H9 (cell line): ENCODE measurements at regions not wholly inside any gene's neighbourhood (a gene's known extent, or its start where the extent isn't known, plus 50 kb on each side); places are given as distances from the start of the nearest gene placed in this dataset.

ENCODE experiments used
- DNase-seq: peaks from one replicate; pipeline ENCODE4 v3.0.0-alpha.2; 2017
- H2AFZ ChIP-seq: one replicate; pipeline ENCODE4 v1.6.1; 2013; ENCODE audit warnings: mild to moderate bottlenecking, low read length, control low read depth, moderate library complexity
- H2AK5ac ChIP-seq: 2 replicates; pipeline ENCODE4 v1.6.1; 2013; ENCODE audit warnings: low read length, control low read depth, mixed read lengths; ENCODE audit not compliant: insufficient read length
- H2BK120ac ChIP-seq: one replicate; pipeline ENCODE4 v1.6.1; 2013; ENCODE audit warnings: low read depth, mild to moderate bottlenecking, low read length, control low read depth, inconsistent platforms; ENCODE audit not compliant: poor library complexity, severe bottlenecking
- H2BK12ac ChIP-seq: 2 replicates; pipeline ENCODE4 v1.6.1; 2013; ENCODE audit warnings: low read length, control low read depth, mixed read lengths, low read depth; ENCODE audit not compliant: insufficient read length
- H2BK15ac ChIP-seq: 2 replicates; pipeline ENCODE4 v1.6.1; 2013; ENCODE audit warnings: low read depth, low read length, control low read depth
- H2BK20ac ChIP-seq: one replicate; pipeline ENCODE4 v1.6.1; 2013; ENCODE audit warnings: low read depth, mild to moderate bottlenecking, low read length, control low read depth, inconsistent platforms; ENCODE audit not compliant: poor library complexity, severe bottlenecking
- H2BK5ac ChIP-seq: 2 replicates; pipeline ENCODE4 v1.6.1; 2013; ENCODE audit warnings: low read length, control low read depth, mixed read lengths; ENCODE audit not compliant: insufficient read length
- H3K14ac ChIP-seq: 2 replicates; pipeline ENCODE4 v1.6.1; 2013; ENCODE audit warnings: low read length, control low read depth; ENCODE audit not compliant: insufficient read depth
- H3K18ac ChIP-seq: 2 replicates; pipeline ENCODE4 v1.6.1; 2013; ENCODE audit warnings: low read depth, mild to moderate bottlenecking, mixed read lengths, low read length, control low read depth; ENCODE audit not compliant: insufficient read length
- H3K23ac ChIP-seq: 2 replicates; pipeline ENCODE4 v1.6.1; 2013; ENCODE audit warnings: low read length, control low read depth, mixed read lengths, low read depth; ENCODE audit not compliant: insufficient read length
- H3K23me2 ChIP-seq: 2 replicates; pipeline ENCODE4 v1.6.1; 2013; ENCODE audit warnings: low read depth, mild to moderate bottlenecking, mixed read lengths, low read length, control low read depth; ENCODE audit not compliant: insufficient read length, poor library complexity, severe bottlenecking
- H3K27ac ChIP-seq: 2 replicates; pipeline ENCODE4 v1.5.1; 2013; ENCODE audit warnings: low read length, control low read depth, mixed read lengths, low read depth; ENCODE audit not compliant: insufficient read length
- H3K27me3 ChIP-seq: 2 replicates; pipeline ENCODE4 v1.6.1; 2013; ENCODE audit warnings: low read length, control low read depth, inconsistent platforms; ENCODE audit not compliant: insufficient read depth
- H3K4ac ChIP-seq: 2 replicates; pipeline ENCODE4 v1.6.1; 2013; ENCODE audit warnings: low read depth, mild to moderate bottlenecking, control low read depth, inconsistent platforms, low read length, moderate library complexity
- H3K4me1 ChIP-seq: 2 replicates; pipeline ENCODE4 v1.6.1; 2013; ENCODE audit warnings: low read length, control low read depth, inconsistent platforms; ENCODE audit not compliant: insufficient read depth
- H3K4me2 ChIP-seq: 2 replicates; pipeline ENCODE4 v1.6.1; 2013; ENCODE audit warnings: low read length, control low read depth, mixed read lengths; ENCODE audit not compliant: insufficient read length, insufficient read depth
- H3K56ac ChIP-seq: 2 replicates; pipeline ENCODE4 v1.6.1; 2013; ENCODE audit warnings: low read depth, mild to moderate bottlenecking, mixed read lengths, low read length, control low read depth; ENCODE audit not compliant: insufficient read length
- H3K79me1 ChIP-seq: 2 replicates; pipeline ENCODE4 v1.6.1; 2013; ENCODE audit warnings: low read depth, mild to moderate bottlenecking, moderate library complexity, low read length, control low read depth, inconsistent platforms; ENCODE audit not compliant: insufficient read depth, poor library complexity, severe bottlenecking
- H3K79me2 ChIP-seq: 2 replicates; pipeline ENCODE4 v1.6.1; 2013; ENCODE audit warnings: low read length, control low read depth, inconsistent platforms; ENCODE audit not compliant: insufficient read depth
- H3K9ac ChIP-seq: 2 replicates; pipeline ENCODE4 v1.6.1; 2013; ENCODE audit warnings: low read length, control low read depth, mixed read lengths; ENCODE audit not compliant: insufficient read length; ENCODE audit errors: extremely low read depth
- H3K9me3 ChIP-seq: one replicate; pipeline ENCODE4 v1.6.1; 2013; ENCODE audit warnings: low read depth, low read length, inconsistent platforms; ENCODE audit not compliant: control insufficient read depth
- H3T11ph ChIP-seq: one replicate; pipeline ENCODE4 v1.6.1; 2013; ENCODE audit warnings: mild to moderate bottlenecking, low read length, control low read depth, inconsistent platforms
- H4K20me1 ChIP-seq: one replicate; pipeline ENCODE4 v1.6.1; 2013; ENCODE audit not compliant: control insufficient read depth, insufficient read length, insufficient read depth
- H4K5ac ChIP-seq: 2 replicates; pipeline ENCODE4 v1.6.1; 2013; ENCODE audit warnings: low read depth, mild to moderate bottlenecking, mixed read lengths, low read length, control low read depth; ENCODE audit not compliant: insufficient read length
- H4K8ac ChIP-seq: replicated peaks from 2 replicates; pipeline ENCODE4 v1.6.1; 2013; ENCODE audit warnings: low read length, control low read depth, mixed read lengths, low read depth; ENCODE audit not compliant: insufficient read length
- H4K91ac ChIP-seq: 2 replicates; pipeline ENCODE4 v1.6.1; 2013; ENCODE audit warnings: low read depth, mild to moderate bottlenecking, moderate library complexity, mixed read lengths, low read length, control low read depth; ENCODE audit not compliant: insufficient read length
- H3K27ac Mint-ChIP-seq, 3 experiments: 2 replicates in 2 of 3; 3 replicates in 1 of 3; pipeline ENCODE4 v1.8.0; 2020 to 2021; ENCODE audit warnings: mixed read lengths in 3 of 3, mild to moderate bottlenecking in 1 of 3, moderate library complexity in 1 of 3
- H3K27me3 Mint-ChIP-seq: 2 replicates; pipeline ENCODE4 v1.8.0; 2021; ENCODE audit warnings: low read depth, mild to moderate bottlenecking, moderate library complexity, mixed read lengths
- H3K36me3 Mint-ChIP-seq, 3 experiments: 2 replicates in 2 of 3; 3 replicates in 1 of 3; pipeline ENCODE4 v1.8.0; 2020 to 2021; ENCODE audit warnings: low read depth in 3 of 3, mixed read lengths in 3 of 3; ENCODE audit not compliant: insufficient read depth in 1 of 3
- H3K4me1 Mint-ChIP-seq, 2 experiments: 2 replicates each; pipeline ENCODE4 v1.8.0; 2020; ENCODE audit warnings: mixed read lengths in 2 of 2
- H3K4me3 Mint-ChIP-seq, 2 experiments: 2 replicates in 1 of 2; 3 replicates in 1 of 2; pipeline ENCODE4 v1.8.0; 2020 to 2021; ENCODE audit warnings: mild to moderate bottlenecking in 2 of 2, mixed read lengths in 2 of 2, moderate library complexity in 1 of 2
- H3K9me3 Mint-ChIP-seq, 2 experiments: 2 replicates in 1 of 2; 3 replicates in 1 of 2; pipeline ENCODE4 v1.8.0; 2020; ENCODE audit warnings: mild to moderate bottlenecking in 2 of 2, mixed read lengths in 2 of 2, moderate library complexity in 1 of 2
- WGBS: extraction: QIAGEN DNeasy Blood & Tissue Kit; methylation state at CpG from one replicate; pipeline ENCODE4 v1.1.7; 2013; ENCODE audit warnings: missing lambda C conversion rate, low lambda C conversion rate, mixed read lengths; ENCODE audit not compliant: insufficient read length; ENCODE audit errors: extremely low coverage; 5-methylcytosine and 5-hydroxymethylcytosine counted together
- TF ChIP-seq, protein P1 (sequence below): fragments of 200-600 bp; sonication (generic); conservative IDR thresholded peaks from 3 replicates; pipeline ENCODE4 v1.8.0; 2021; ENCODE audit warnings: antibody characterized with exemption, mild to moderate bottlenecking

DNA sequence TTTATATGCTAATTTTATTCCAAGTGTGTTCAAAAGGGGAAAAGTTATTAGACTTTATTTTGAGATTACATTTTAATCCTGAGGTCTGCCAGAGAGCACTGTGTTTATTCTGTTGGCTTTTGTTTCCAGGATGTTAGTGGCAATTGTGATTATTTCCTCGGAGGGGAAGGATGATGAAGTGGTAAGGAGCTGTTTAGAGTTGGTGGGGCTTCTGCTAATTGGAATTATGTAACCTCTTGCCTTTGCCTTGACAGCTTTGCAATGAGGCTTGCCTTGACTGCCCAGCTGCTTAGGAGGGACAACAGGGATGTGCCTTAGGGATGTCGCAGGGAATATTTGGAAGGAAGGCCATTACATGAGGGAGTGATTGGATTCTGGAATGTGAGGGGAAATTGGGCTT is 89.7 kb upstream of the E2F8 start:
- H4K8ac ChIP-seq: no peak overlapping the region
- no peak for DNase-seq
- Mint-ChIP-seq H3K27ac (no peak overlapping the region), H3K36me3 (no peaks in the 10 kb centered on the region), H3K4me1 (no peaks in the 10 kb centered on the region), H3K27me3 (peaks cover 11% of the 10 kb centered on the region), H3K4me3 (no peak overlapping the region), H3K9me3 (no peaks in the 10 kb centered on the region)
- H3K27me3 ChIP-seq: no peaks in the 10 kb centered on the region
- no peak overlapping the region for H2BK5ac ChIP-seq
- TF ChIP-seq, protein P1, sequence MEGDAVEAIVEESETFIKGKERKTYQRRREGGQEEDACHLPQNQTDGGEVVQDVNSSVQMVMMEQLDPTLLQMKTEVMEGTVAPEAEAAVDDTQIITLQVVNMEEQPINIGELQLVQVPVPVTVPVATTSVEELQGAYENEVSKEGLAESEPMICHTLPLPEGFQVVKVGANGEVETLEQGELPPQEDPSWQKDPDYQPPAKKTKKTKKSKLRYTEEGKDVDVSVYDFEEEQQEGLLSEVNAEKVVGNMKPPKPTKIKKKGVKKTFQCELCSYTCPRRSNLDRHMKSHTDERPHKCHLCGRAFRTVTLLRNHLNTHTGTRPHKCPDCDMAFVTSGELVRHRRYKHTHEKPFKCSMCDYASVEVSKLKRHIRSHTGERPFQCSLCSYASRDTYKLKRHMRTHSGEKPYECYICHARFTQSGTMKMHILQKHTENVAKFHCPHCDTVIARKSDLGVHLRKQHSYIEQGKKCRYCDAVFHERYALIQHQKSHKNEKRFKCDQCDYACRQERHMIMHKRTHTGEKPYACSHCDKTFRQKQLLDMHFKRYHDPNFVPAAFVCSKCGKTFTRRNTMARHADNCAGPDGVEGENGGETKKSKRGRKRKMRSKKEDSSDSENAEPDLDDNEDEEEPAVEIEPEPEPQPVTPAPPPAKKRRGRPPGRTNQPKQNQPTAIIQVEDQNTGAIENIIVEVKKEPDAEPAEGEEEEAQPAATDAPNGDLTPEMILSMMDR: no peak
- no peaks in the 10 kb centered on the region for H3K23me2 ChIP-seq
- H3K18ac ChIP-seq: no peak overlapping the region
- no peak overlapping the region for H3K9ac ChIP-seq
- H3K79me2 ChIP-seq: no peaks in the 10 kb centered on the region
- no peak overlapping the region for H4K5ac ChIP-seq
- H3K14ac ChIP-seq: no peak overlapping the region
- no peak overlapping the region for H3T11ph ChIP-seq
- H2BK15ac ChIP-seq: no peak overlapping the region
- H3K4me2 ChIP-seq: no peak overlapping the region
- no peak overlapping the region for H2AK5ac ChIP-seq
- no peak overlapping the region for H4K91ac ChIP-seq
- no peak overlapping the region for H2BK12ac ChIP-seq
- H3K56ac ChIP-seq: no peak overlapping the region
- H3K23ac ChIP-seq: no peak overlapping the region
- H2BK120ac ChIP-seq: no peak overlapping the region
- H3K4me1 ChIP-seq: no peaks in the 10 kb centered on the region
- H3K9me3 ChIP-seq: no peaks in the 10 kb centered on the region
- no peak overlapping the region for H2AFZ ChIP-seq
- no peak overlapping the region for H3K4ac ChIP-seq
- H2BK20ac ChIP-seq: no peak overlapping the region
- no peaks in the 10 kb centered on the region for H4K20me1 ChIP-seq
- WGBS: no CpG with 5 or more reads among the region's 2 CpGs
- no peak overlapping the region for H3K27ac ChIP-seq
- H3K79me1 ChIP-seq: no peaks in the 10 kb centered on the region
